IPS-18c (cell line): ENCODE measurements at regions not wholly inside any gene's neighbourhood (a gene's known extent, or its start where the extent isn't known, plus 50 kb on each side); places are given as distances from the start of the nearest gene placed in this dataset.
"Not testable (repeated sequence)": the region's sequence is repeated elsewhere in the genome, so short reads cannot be mapped to it uniquely, and the experiment has no call there.

ENCODE experiments used
- H3K4me3 ChIP-seq: 2 replicates; pipeline ENCODE4 v1.7.0; 2013; ENCODE audit warnings: low read depth, mild to moderate bottlenecking, low read length, moderate library complexity; ENCODE audit not compliant: insufficient read depth
- H3K9me3 ChIP-seq: one replicate; pipeline ENCODE4 v1.6.1; 2013; ENCODE audit warnings: mild to moderate bottlenecking, low read length, moderate library complexity; ENCODE audit not compliant: control insufficient read depth, insufficient read depth

GRCh38 chr2:87428452-87429130, 319.3 kb upstream of the PLGLB2 start:
- not testable (repeated sequence) for H3K4me3 ChIP-seq, H3K9me3 ChIP-seq

GRCh38 chr2:87429206-87429930, 318.5 kb upstream of the PLGLB2 start:
- H3K9me3 ChIP-seq, H3K4me3 ChIP-seq: not testable (repeated sequence)

GRCh38 chr2:87429931-87430275, 318.0 kb upstream of the PLGLB2 start:
- not testable (repeated sequence) for H3K9me3 ChIP-seq, H3K4me3 ChIP-seq

- not testable (repeated sequence) for H3K4me3 ChIP-seq, H3K9me3 ChIP-seq
Observed at GRCh38 chr2:87431051-87431450, 316.8 kb upstream of the PLGLB2 start.

GRCh38 chr2:87432711-87433453, 315.0 kb upstream of the PLGLB2 start:
- not testable (repeated sequence) for H3K4me3 ChIP-seq

GRCh38 chr2:87436007-87436406, 311.9 kb upstream of the PLGLB2 start:
- not testable (repeated sequence) for H3K9me3 ChIP-seq, H3K4me3 ChIP-seq

More at GRCh38 chr2:87432711-87433453, 315.0 kb upstream of the PLGLB2 start:
- H3K9me3 ChIP-seq: not testable (repeated sequence)

GRCh38 chr2:87437701-87438260, 310.1 kb upstream of the PLGLB2 start:
- not testable (repeated sequence) for H3K9me3 ChIP-seq, H3K4me3 ChIP-seq

- not testable (repeated sequence) for H3K4me3 ChIP-seq, H3K9me3 ChIP-seq
Observed at GRCh38 chr2:87438780-87439454, 309.0 kb upstream of the PLGLB2 start.

GRCh38 chr2:87439617-87440204, 308.2 kb upstream of the PLGLB2 start:
- not testable (repeated sequence) for H3K4me3 ChIP-seq, H3K9me3 ChIP-seq

GRCh38 chr2:87440650-87441049, 307.2 kb upstream of the PLGLB2 start:
- H3K4me3 ChIP-seq, H3K9me3 ChIP-seq: not testable (repeated sequence)

- not testable (repeated sequence) for H3K9me3 ChIP-seq, H3K4me3 ChIP-seq
Observed at GRCh38 chr2:87441375-87441774, 306.5 kb upstream of the PLGLB2 start.

- not testable (repeated sequence) for H3K4me3 ChIP-seq, H3K9me3 ChIP-seq
Observed at GRCh38 chr2:87442983-87443577, 304.8 kb upstream of the PLGLB2 start.

GRCh38 chr2:87444951-87445350, 302.9 kb upstream of the PLGLB2 start:
- not testable (repeated sequence) for H3K4me3 ChIP-seq, H3K9me3 ChIP-seq

- H3K4me3 ChIP-seq, H3K9me3 ChIP-seq: not testable (repeated sequence)
Observed at GRCh38 chr2:87445613-87446312, 302.1 kb upstream of the PLGLB2 start.

- not testable (repeated sequence) for H3K4me3 ChIP-seq, H3K9me3 ChIP-seq
Observed at GRCh38 chr2:87446313-87446696, 301.6 kb upstream of the PLGLB2 start.

GRCh38 chr2:87449462-87449980, 298.4 kb upstream of the PLGLB2 start:
- not testable (repeated sequence) for H3K9me3 ChIP-seq, H3K4me3 ChIP-seq
